GM20000 (cell line): ENCODE measurements at regions not wholly inside any gene's neighbourhood (a gene's known extent, or its start where the extent isn't known, plus 50 kb on each side); places are given as distances from the start of the nearest gene placed in this dataset.

Experiments used
- DNase-seq: peaks from one replicate; pipeline ENCODE4 v3.0.0; 2012; ENCODE audit warnings: low spot score
- TF ChIP-seq, protein P1 (sequence below): IDR thresholded peaks from 2 replicates; pipeline ENCODE4 v1.5.1; 2012; ENCODE audit warnings: mild to moderate bottlenecking, control low read depth; ENCODE audit errors: extremely low read depth, missing control alignments

DNA sequence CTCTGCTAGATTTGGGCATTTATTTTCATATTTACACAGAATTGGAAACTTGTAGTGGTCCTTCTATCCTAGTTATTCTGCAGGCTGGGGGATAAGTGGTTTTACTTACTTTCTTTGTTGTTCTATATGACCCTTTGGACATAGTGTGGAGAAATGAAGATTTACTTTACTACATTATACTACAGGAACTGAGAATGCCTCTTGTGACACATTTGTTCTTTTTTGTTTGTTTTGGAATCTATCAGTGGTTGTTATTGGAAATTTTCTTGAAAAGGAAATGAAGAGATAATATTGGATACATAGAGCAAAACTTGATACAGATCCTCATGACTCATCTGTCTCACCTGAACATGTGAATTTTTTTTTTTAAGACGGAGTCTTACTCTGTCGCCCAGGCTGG lies 146.1 kb upstream of the DPYD start:
- DNase-seq = no peak

DNA sequence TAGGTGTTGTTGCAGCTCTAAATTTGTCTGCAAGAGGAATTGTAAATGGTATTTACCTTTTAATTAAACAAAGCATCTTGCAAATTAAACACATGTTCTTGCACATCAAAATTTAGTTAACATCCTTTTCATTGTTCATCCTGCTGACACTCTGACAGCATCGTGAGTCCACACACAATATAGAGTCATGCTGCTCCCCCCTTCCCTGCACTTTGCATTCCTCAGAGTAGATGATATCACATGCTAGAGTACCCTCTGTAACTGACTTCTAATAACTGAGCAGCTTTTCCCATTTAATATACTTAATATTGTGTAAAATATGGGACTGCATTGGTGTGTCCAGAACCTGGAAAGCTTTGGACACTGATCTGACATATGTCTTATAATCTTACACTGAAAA lies 138.8 kb upstream of the DPYD start:
- DNase-seq = no peak
- TF ChIP-seq, protein P1, sequence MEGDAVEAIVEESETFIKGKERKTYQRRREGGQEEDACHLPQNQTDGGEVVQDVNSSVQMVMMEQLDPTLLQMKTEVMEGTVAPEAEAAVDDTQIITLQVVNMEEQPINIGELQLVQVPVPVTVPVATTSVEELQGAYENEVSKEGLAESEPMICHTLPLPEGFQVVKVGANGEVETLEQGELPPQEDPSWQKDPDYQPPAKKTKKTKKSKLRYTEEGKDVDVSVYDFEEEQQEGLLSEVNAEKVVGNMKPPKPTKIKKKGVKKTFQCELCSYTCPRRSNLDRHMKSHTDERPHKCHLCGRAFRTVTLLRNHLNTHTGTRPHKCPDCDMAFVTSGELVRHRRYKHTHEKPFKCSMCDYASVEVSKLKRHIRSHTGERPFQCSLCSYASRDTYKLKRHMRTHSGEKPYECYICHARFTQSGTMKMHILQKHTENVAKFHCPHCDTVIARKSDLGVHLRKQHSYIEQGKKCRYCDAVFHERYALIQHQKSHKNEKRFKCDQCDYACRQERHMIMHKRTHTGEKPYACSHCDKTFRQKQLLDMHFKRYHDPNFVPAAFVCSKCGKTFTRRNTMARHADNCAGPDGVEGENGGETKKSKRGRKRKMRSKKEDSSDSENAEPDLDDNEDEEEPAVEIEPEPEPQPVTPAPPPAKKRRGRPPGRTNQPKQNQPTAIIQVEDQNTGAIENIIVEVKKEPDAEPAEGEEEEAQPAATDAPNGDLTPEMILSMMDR = no peak

More for the DNA sequence above, 146.1 kb upstream of the DPYD start:
- TF ChIP-seq, protein P1 = no peak

DNA sequence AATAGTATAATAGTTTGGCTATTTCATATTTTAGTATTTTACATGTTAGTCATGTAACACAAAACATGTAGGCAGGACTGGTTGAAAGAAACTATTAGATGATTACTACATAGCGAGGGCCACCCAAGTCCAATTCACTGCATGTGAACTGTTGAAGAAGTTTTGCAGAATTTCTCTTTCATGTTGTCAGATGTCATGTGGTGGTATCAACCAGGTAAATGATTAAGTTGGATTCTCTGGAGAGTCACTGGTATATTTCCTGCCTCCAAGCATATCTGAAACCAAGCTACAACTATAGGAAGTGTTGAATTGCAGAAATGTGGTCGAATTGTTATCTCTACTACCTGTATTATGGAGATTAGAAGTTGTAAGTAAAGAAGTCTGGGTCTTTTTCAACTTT lies 137.8 kb upstream of the DPYD start:
- DNase-seq = no peak
- TF ChIP-seq, protein P1 = no peak

DNA sequence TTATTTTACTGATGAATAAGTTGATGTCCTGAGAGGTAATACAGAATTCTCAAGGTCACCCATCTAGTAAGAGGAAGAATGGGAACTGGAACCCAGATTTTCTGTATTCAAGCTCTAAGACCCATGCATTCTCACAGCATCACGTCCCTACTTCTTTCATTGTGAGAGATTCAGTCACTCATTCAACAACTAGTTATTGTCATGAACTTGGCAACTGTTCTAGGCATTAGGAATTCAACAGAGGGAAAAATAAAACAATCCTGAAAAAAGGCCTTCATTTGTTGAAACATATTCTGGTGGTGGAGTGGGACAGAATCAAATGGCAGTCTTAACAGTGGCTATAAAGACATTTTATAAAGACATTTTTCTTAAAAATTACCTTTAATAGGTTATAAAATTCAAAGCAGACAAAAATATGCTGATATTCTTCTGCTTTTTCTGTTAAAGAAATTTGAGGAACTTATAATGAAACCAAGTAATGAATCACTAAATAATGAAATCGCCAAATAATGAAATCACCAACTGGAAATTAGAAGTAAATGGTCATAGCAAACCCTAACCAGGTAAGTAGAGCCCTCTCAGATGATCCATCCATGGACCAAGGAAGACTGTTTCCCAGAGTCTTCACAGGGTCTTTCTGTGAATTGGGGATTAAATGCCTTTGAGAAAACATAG lies 136.5 kb upstream of the DPYD start:
- DNase-seq = no peak
- TF ChIP-seq, protein P1 = no peak

DNA sequence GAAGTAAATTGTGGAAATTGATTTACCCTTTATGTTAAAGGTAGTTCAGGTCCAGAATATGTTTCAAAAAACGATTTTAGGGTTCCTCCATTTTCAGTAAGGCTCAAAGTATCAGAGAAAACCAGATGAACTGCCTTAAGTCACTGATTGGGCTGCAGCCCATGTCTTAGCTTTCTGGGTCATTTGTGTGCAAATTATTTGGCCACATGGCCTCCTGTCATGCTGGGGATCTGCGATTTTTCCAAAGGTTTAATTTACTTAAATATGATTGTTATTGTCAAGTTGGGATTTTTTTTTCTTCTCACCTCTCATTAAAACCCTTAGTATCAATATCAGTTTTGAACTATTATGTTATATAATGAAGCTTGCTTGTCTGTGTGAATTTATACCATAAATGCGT lies 135.9 kb upstream of the DPYD start:
- DNase-seq = no peak
- TF ChIP-seq, protein P1 = no peak

DNA sequence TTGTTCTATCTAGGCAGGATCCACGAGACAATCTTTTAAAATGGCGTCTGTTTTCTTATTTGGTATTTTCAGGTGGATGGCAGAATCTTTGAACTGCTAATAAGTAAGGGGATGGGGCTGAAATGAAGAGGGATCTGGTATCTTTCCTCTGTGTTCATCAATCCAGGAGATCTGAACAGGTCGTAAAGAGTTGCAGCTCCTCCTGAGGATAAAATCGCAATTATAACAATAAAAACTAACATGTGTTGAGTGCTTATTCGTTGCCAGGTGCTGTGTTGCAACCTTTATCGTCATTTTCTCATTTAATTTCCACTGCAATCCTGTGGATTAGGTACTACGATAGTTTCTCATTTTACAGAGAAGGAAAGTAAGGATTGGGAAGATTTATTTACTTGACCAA lies 134.6 kb upstream of the DPYD start:
- TF ChIP-seq, protein P1 = no peak
- no peak for DNase-seq

DNA sequence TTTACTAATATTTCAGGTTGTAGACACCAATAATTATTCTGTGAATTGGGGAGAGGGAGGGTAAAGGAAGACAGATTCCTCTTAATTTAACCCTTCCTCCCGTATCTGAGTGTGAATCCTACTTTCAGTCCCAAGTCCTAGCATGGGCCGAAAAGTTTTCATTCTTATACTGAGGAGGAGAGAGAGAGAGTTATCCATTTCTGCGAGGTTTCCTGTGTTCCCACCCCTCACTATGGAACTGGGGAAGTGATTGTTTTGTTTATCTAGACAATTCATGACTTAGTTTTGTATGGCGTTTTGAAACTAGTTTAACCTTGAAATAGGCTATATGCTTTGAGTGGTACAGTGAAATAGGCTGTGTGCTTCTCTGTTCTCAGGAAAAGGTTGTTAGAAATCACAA lies 134.0 kb upstream of the DPYD start:
- TF ChIP-seq, protein P1 = no peak

More for the DNA sequence above, 134.0 kb upstream of the DPYD start:
- no peak for DNase-seq
